Lung (tissue), 11 donors: ENCODE measurements at regions not wholly inside any gene's neighbourhood (a gene's known extent, or its start where the extent isn't known, plus 50 kb on each side); places are given as distances from the start of the nearest gene placed in this dataset.

Experiments used
- ATAC-seq: fragments of 200-7000 bp; cut with Tn5 transposase; one replicate; pipeline ENCODE4 v1.9.1; 2020; ENCODE audit warnings: moderate number of reproducible peaks; ENCODE audit not compliant: insufficient read depth, low FRiP score
- DNase-seq, 3 donors: peaks; one replicate each; pipeline ENCODE4 v3.0.0-alpha.2; 2013 to 2017
- H3K27ac ChIP-seq, 2 donors: one replicate each; pipeline ENCODE4 v1.5.1; 2013; ENCODE audit warnings: mild to moderate bottlenecking in 2 of 2, moderate library complexity in 2 of 2, control low read depth in 1 of 2, inconsistent platforms in 1 of 2, low read depth in 1 of 2, low read length in 1 of 2
- H3K27me3 ChIP-seq, 3 donors: one replicate each; pipeline ENCODE4 v1.5.1; 2013; ENCODE audit warnings: low read length in 2 of 3; ENCODE audit not compliant: control insufficient read depth in 3 of 3, insufficient read depth in 3 of 3
- H3K36me3 ChIP-seq, 4 donors: one replicate each; pipeline ENCODE4 v1.5.1; 2013; ENCODE audit warnings: low read length in 4 of 4, mild to moderate bottlenecking in 1 of 4, moderate library complexity in 1 of 4; ENCODE audit not compliant: control insufficient read depth in 4 of 4, insufficient read depth in 4 of 4
- H3K4me1 ChIP-seq, 5 donors: one replicate each; pipeline ENCODE4 v1.5.1; 2013; ENCODE audit warnings: low read length in 5 of 5, mild to moderate bottlenecking in 2 of 5, moderate library complexity in 1 of 5; ENCODE audit not compliant: control insufficient read depth in 5 of 5, insufficient read depth in 5 of 5
- H3K4me3 ChIP-seq: one replicate; pipeline ENCODE4 v1.5.1; 2013; ENCODE audit warnings: mild to moderate bottlenecking, control low read depth, moderate library complexity
- H3K9ac ChIP-seq, 2 donors: one replicate each; pipeline ENCODE4 v1.5.1; 2013; ENCODE audit warnings: low read length in 2 of 2, control low read depth in 1 of 2; ENCODE audit not compliant: insufficient read depth in 1 of 2
- H3K9me3 ChIP-seq, 4 donors: one replicate each; pipeline ENCODE4 v1.5.1; 2013; ENCODE audit warnings: low read length in 3 of 4, mild to moderate bottlenecking in 1 of 4, moderate library complexity in 1 of 4; ENCODE audit not compliant: control insufficient read depth in 4 of 4, insufficient read depth in 3 of 4
- WGBS, 2 donors: extraction: QIAGEN DNeasy Blood & Tissue Kit; methylation state at CpG; one replicate each; pipeline ENCODE4 v1.1.7; 2013; 5-methylcytosine and 5-hydroxymethylcytosine counted together
- TF ChIP-seq, protein P1 (sequence below): IDR thresholded peaks from 2 replicates; pipeline ENCODE4 v1.5.1; 2012; ENCODE audit warnings: mild to moderate bottlenecking; ENCODE audit errors: control extremely low read depth, extremely low read depth
- donor health status: control.
- donor health status: control.
- donor health status: Bipolar disorder and iron deficiency.
- donor health status: healthy.
- donor health status: DM: yes; HTN: yes; CAD: no.

DNA sequence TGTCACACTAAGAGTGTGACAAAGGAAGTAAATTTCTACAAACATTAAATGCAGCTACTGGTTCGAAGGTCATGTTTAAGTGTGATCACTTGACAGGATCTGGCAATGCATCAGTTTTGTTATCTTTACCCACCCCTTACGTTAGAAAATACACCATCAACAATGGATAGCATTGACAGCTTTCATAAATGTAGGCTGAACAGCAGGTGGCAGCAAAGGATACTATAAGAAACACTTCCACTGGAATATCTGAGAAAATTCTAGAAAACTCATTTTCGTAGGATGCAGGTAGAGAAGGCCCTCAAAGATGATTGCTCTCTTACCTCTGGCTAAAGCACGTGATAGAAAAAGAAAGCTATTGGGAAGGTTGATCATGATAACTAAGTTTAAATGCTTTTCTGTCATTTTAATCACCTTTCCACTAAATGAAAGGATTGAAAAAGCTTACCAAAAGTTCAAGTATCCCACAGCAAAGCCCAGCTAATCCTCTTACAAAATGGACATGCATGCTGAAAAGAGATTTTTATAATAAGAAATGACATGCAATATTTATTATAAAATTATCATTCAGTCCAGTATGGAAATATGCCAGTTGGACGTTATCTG, 292.5 kb downstream of the PARP8 start:
- WGBS, 2 donors: 28 to 37% methylated on average over 5 of the region's 5 CpGs
- TF ChIP-seq, protein P1, sequence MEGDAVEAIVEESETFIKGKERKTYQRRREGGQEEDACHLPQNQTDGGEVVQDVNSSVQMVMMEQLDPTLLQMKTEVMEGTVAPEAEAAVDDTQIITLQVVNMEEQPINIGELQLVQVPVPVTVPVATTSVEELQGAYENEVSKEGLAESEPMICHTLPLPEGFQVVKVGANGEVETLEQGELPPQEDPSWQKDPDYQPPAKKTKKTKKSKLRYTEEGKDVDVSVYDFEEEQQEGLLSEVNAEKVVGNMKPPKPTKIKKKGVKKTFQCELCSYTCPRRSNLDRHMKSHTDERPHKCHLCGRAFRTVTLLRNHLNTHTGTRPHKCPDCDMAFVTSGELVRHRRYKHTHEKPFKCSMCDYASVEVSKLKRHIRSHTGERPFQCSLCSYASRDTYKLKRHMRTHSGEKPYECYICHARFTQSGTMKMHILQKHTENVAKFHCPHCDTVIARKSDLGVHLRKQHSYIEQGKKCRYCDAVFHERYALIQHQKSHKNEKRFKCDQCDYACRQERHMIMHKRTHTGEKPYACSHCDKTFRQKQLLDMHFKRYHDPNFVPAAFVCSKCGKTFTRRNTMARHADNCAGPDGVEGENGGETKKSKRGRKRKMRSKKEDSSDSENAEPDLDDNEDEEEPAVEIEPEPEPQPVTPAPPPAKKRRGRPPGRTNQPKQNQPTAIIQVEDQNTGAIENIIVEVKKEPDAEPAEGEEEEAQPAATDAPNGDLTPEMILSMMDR: peak; percentile 24
- H3K36me3 ChIP-seq: no peaks in the 10 kb centered on the region
- ATAC-seq (no peak), DNase-seq (peak in 2 of 3 donors; percentile 44 to 55)
- no peak overlapping the region for H3K4me3 ChIP-seq
- H3K9me3 ChIP-seq: no peaks in the 10 kb centered on the region
- peaks cover 0 to 8% (median 4%) of the 10 kb centered on the region in 5 donors for H3K4me1 ChIP-seq
- peaks cover 0 to 23% (median 11%) of the 10 kb centered on the region in 3 donors for H3K27me3 ChIP-seq
- no peak overlapping the region for H3K9ac ChIP-seq
- no peak overlapping the region for H3K27ac ChIP-seq

DNA sequence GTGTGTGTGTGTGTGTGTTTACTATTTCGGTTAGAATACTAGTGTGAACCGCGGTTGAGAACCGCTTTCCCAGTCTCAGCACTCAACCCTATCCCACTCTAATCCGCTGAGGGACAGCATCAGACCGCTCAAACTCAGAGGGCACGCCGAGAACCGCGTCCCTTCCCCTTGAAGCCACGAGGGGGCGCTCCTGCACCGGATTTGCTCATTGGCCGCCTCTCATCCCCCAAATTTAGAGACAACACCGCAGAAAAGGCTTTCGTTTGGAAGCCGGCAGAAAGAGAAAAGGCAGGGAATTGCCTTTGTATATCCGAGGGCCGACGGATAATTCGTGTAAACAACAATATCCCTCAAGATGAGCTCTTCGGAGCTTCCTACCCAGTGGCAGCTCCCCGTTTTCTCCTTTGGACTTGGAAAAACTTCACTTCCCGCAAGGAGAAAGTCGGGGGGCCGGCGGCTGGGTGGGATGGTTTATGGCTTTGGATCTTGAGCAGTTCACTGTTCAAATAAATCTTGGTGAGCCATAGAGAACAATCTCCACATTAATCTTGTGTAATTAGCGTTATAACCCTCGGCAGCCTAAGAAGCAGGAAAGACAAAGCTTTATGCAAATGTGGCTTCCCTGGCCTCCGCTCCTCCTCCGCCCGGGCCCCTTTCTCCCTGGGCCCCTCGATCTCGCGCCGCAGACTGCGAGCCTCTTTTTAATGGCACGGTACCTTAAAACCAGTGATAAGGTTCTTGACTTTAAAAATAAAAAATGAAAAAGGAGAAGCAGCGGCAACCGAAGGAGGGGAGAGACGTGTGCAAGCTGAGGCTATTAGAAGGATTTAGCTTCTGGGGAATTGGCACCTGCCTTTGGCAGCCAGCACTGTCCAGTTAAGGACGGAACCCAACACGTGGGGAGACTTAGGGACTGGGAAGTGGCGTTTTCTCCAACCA, 296.8 kb downstream of the PARP8 start:
- peak overlapping the region in 1 of 2 donors; percentile 52 for H3K9ac ChIP-seq

DNA sequence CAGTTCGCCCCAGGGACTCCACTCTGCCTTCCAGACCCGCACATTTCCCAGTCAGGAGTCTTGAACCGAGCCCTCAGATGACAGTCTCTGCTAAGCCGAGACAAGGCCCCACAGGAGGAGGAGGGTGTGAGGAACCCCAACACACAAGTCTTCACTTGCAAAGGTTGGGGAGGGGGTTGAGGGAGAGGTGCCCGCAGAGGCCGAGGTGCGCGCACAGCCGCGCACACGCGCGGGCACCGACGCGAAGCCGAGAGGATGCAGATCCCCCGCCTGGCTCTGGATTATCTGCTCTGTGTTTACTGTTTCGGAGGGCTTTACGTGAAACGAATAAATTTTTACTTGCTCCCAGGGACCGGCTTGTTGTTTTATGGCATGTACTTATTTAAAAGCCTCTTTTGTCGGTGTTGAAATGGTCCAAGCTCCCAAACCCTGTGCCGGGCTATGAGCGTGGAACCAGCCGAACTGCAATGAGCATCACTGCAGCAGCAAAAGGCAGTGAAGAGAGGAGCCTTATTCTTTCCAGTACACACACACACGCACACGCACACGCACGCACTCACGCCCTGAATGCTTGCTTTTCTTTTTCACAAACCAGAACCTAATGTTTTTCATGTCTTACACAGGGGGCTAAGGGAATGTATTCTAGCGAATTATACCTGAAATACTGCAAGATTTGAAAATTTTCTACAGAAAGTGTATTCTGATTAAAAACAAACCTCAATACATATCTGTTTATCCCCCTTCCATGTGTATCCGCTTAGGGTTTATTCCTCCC, 297.7 kb downstream of the PARP8 start:
- 10 to 20% methylated on average over 32 to 33 of the region's 33 CpGs for WGBS, 2 donors
- Histone ChIP-seq H3K4me3 (no peak overlapping the region), H3K27ac (no peak overlapping the region), H3K9me3 (peaks cover 0 to 6% (median 0%) of the 10 kb centered on the region in 4 donors), H3K27me3 (peaks cover 0 to 74% (median 63%) of the 10 kb centered on the region in 3 donors), H3K36me3 (no peaks in the 10 kb centered on the region), H3K9ac (no peak overlapping the region), H3K4me1 (peaks cover 0 to 36% (median 5%) of the 10 kb centered on the region in 5 donors)
- ATAC-seq (no peak), DNase-seq (peak; percentile 23 to 29 (median 23))
- TF ChIP-seq, protein P1: no peak

More for the DNA sequence above, 296.8 kb downstream of the PARP8 start:
- ATAC-seq: peak; percentile 85
- peaks cover 0 to 64% (median 53%) of the 10 kb centered on the region in 3 donors for H3K27me3 ChIP-seq
- no peaks in the 10 kb centered on the region for H3K36me3 ChIP-seq
- H3K4me3 ChIP-seq: peak overlapping the region; percentile 11
- no peak overlapping the region for H3K27ac ChIP-seq
- TF ChIP-seq, protein P1: peak; percentile 86
- peak; percentile 86 to 87 (median 86) for DNase-seq
- WGBS, 2 donors: 1% methylated on average over 44 of the region's 44 CpGs
- H3K9me3 ChIP-seq: peaks cover 0 to 6% (median 0%) of the 10 kb centered on the region in 4 donors
- peaks cover 0 to 27% (median 5%) of the 10 kb centered on the region in 5 donors for H3K4me1 ChIP-seq
